Chondrocyte (in vitro differentiated cells): ENCODE measurements at regions not wholly inside any gene's neighbourhood (a gene's known extent, or its start where the extent isn't known, plus 50 kb on each side); places are given as distances from the start of the nearest gene placed in this dataset.

Source experiments
- DNase-seq: peaks from one replicate; pipeline ENCODE4 v3.0.0; 2021; ENCODE audit warnings: mixed read lengths, low spot score
- H3K27ac Mint-ChIP-seq: one replicate; pipeline ENCODE4 v1.8.0; 2021; ENCODE audit warnings: mild to moderate bottlenecking, moderate library complexity, mixed read lengths; ENCODE audit not compliant: unreplicated experiment
- H3K27me3 Mint-ChIP-seq: 2 replicates; pipeline ENCODE4 v1.8.0; 2021; ENCODE audit warnings: low read depth, mixed read lengths
- H3K36me3 Mint-ChIP-seq: 2 replicates; pipeline ENCODE4 v1.8.0; 2021; ENCODE audit warnings: low read depth, mixed read lengths
- H3K4me1 Mint-ChIP-seq: 2 replicates; pipeline ENCODE4 v1.8.0; 2021; ENCODE audit warnings: low read depth, mild to moderate bottlenecking, mixed read lengths
- H3K4me3 Mint-ChIP-seq: one replicate; pipeline ENCODE4 v1.8.0; 2021; ENCODE audit warnings: mild to moderate bottlenecking, moderate library complexity, mixed read lengths; ENCODE audit not compliant: unreplicated experiment
- H3K9me3 Mint-ChIP-seq: 2 replicates; pipeline ENCODE4 v1.8.0; 2021; ENCODE audit warnings: low read depth, mixed read lengths
- TF ChIP-seq, protein P1 (sequence below): fragments of 200-600 bp; sonication (generic); IDR thresholded peaks from 2 replicates; pipeline ENCODE4 v1.5.0; 2021; ENCODE audit warnings: antibody characterized with exemption, mild to moderate bottlenecking, moderate library complexity

DNA sequence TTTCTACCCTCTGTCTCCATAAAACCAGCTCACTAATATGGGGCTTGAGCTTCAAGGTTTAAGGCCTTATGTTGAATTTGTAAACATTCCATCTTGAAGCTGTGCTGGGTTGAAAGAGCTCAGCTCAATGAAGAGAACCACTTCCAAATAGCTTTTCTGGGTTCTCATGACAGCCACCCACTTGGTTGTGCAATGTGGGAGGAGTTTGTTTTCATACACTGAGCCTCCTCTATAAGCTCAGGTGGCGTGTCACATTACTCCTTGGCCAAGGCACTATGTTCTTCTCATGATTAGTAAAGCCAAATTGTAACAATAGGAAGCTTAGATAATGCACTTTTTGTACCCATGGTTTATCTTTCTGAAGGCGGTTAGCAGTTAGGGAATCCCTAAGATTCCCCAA lies 265.6 kb downstream of the PTEN start:
- Mint-ChIP-seq H3K4me3 (no peak overlapping the region), H3K27ac (no peak overlapping the region), H3K27me3 (no peaks in the 10 kb centered on the region)

DNA sequence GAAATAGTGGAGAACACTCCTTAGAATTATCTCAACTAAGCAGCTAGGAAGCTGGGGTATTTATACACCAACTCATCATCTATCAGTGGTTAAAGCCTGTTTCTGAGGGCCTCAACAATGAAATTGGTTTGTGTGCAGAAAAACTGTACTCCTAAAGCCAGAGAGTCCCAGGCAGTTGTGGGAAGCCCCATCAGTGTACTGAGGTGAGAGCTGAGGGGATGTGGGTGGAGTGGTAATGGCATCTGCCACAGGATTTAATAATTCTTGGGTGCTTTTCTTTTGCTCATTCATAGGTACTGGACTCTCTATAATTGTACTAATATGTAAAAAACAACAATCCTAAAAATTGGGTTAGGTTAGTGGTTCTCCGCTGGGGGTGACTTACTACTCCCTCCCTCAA lies 267.5 kb downstream of the PTEN start:
- no peaks in the 10 kb centered on the region for H3K4me1 Mint-ChIP-seq
- H3K9me3 Mint-ChIP-seq = peaks cover 3% of the 10 kb centered on the region
- no peak overlapping the region for H3K4me3 Mint-ChIP-seq
- no peaks in the 10 kb centered on the region for H3K27me3 Mint-ChIP-seq
- no peak overlapping the region for H3K27ac Mint-ChIP-seq
- TF ChIP-seq, protein P1, sequence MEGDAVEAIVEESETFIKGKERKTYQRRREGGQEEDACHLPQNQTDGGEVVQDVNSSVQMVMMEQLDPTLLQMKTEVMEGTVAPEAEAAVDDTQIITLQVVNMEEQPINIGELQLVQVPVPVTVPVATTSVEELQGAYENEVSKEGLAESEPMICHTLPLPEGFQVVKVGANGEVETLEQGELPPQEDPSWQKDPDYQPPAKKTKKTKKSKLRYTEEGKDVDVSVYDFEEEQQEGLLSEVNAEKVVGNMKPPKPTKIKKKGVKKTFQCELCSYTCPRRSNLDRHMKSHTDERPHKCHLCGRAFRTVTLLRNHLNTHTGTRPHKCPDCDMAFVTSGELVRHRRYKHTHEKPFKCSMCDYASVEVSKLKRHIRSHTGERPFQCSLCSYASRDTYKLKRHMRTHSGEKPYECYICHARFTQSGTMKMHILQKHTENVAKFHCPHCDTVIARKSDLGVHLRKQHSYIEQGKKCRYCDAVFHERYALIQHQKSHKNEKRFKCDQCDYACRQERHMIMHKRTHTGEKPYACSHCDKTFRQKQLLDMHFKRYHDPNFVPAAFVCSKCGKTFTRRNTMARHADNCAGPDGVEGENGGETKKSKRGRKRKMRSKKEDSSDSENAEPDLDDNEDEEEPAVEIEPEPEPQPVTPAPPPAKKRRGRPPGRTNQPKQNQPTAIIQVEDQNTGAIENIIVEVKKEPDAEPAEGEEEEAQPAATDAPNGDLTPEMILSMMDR = no peak
- H3K36me3 Mint-ChIP-seq = no peaks in the 10 kb centered on the region
- DNase-seq = no peak

More for the DNA sequence above, 265.6 kb downstream of the PTEN start:
- no peak for DNase-seq
- TF ChIP-seq, protein P1 = no peak
- Mint-ChIP-seq H3K36me3 (no peaks in the 10 kb centered on the region), H3K9me3 (no peaks in the 10 kb centered on the region), H3K4me1 (no peaks in the 10 kb centered on the region)

DNA sequence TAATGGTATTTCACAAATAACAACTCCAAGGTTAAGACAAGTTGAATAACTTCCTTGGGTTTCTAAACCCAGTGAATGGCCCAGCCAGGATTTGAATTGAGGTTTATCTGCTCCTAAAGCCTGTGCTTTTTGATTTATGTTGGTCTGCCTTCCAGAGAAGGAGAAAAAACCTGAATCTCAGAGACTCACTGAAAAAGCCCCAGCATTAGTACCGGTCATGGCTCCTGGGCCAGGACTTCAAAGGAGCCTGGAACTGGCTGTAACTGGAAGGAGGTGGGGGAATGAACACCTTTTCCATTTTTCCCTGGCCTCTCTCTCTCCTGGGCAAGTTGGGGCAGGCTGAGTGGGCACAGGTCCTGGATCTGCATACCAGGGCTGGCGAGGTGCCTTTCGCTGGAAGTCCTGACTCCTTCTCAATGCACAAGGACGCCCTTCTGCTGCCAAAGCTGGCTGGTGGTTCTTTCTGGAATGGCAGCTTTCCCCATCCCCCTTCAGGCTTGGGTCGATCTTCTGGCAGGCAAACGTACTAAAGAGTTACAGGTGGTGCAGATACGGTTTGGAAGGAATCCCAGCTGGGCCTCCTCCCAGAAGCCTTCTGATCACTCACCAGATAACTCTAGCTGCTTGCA lies 268.2 kb downstream of the PTEN start:
- Mint-ChIP-seq H3K4me1 (no peaks in the 10 kb centered on the region), H3K27ac (no peak overlapping the region), H3K36me3 (no peaks in the 10 kb centered on the region), H3K9me3 (peaks cover 3% of the 10 kb centered on the region), H3K4me3 (no peak overlapping the region), H3K27me3 (no peaks in the 10 kb centered on the region)
- DNase-seq = no peak
- TF ChIP-seq, protein P1 = no peak

DNA sequence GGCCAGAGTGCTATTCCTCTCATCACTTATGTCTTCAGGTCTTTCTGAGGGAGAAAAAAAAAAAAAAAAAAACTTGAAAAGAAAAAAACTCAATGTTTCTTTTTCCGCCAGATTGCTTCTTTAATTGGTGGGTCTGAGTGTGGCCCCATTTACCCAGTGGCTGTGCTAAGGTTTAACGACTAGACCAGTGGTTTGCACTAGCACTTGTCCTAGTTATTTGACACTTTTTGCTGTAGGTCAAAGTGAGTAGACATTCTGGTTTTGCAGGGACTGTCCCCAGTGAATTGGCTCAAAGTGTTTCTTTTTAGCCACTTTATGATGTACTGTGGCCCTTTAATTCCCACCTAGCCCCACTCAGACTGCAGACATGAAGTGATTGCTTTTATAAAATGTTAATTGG lies 273.3 kb downstream of the PTEN start:
- H3K27ac Mint-ChIP-seq = no peak overlapping the region
- no peak overlapping the region for H3K4me3 Mint-ChIP-seq
- TF ChIP-seq, protein P1 = no peak
- no peak for DNase-seq
- H3K9me3 Mint-ChIP-seq = peaks cover 3% of the 10 kb centered on the region
- no peaks in the 10 kb centered on the region for H3K27me3 Mint-ChIP-seq
- no peaks in the 10 kb centered on the region for H3K4me1 Mint-ChIP-seq
- no peaks in the 10 kb centered on the region for H3K36me3 Mint-ChIP-seq

DNA sequence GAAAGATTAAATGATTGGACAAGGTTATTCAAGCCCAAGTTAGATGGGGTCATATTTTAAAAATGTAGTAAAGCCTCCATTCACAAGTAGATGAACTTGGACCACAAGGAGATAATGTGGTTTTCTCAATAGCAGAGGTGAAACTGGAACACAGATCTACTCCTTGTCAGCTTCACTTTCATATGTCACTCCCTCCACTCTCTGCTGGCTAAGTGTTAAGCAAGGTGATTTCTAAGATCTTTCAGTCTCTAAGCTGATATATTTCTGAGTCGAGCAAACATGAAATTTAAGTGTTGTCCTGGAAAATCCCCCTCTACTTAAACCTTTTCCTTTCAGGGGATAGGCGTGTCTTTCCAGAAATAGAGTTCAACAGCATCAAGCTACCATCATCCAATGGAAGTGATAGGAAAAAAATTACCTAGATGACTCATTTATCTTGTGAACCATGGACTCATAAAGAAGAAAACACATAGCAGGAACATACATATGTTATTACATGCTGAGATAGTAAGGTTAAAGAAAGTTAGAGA lies 275.0 kb downstream of the PTEN start:
- no peak for DNase-seq
- Mint-ChIP-seq H3K9me3 (peaks cover 7% of the 10 kb centered on the region), H3K27me3 (no peaks in the 10 kb centered on the region), H3K27ac (no peak overlapping the region), H3K4me3 (no peak overlapping the region), H3K36me3 (no peaks in the 10 kb centered on the region), H3K4me1 (no peaks in the 10 kb centered on the region)
- TF ChIP-seq, protein P1 = no peak
